SJCRH30 (cell line): ENCODE measurements at regions not wholly inside any gene's neighbourhood (a gene's known extent, or its start where the extent isn't known, plus 50 kb on each side); places are given as distances from the start of the nearest gene placed in this dataset.

ENCODE experiments used
- DNase-seq, 2 experiments: peaks; one replicate each; pipeline ENCODE4 v3.0.0-alpha.2; 2015 to 2020
- H3K27ac ChIP-seq: fragments of 250-450 bp; sonication (Bioruptor Pico); 2 replicates; pipeline ENCODE4 v1.5.1; 2020; ENCODE audit warnings: mild to moderate bottlenecking, moderate library complexity
- H3K27me3 ChIP-seq: fragments of 250-450 bp; sonication (Bioruptor Pico); 2 replicates; pipeline ENCODE4 v1.5.1; 2020; ENCODE audit warnings: mild to moderate bottlenecking, moderate library complexity
- H3K36me3 ChIP-seq: fragments of 250-450 bp; sonication (Bioruptor Pico); 2 replicates; pipeline ENCODE4 v1.5.1; 2020; ENCODE audit warnings: mild to moderate bottlenecking, moderate library complexity
- H3K4me1 ChIP-seq: fragments of 250-450 bp; sonication (Bioruptor Pico); 2 replicates; pipeline ENCODE4 v1.5.1; 2020; ENCODE audit warnings: mild to moderate bottlenecking, moderate library complexity
- H3K4me3 ChIP-seq: fragments of 250-450 bp; sonication (Bioruptor Pico); 2 replicates; pipeline ENCODE4 v1.5.1; 2020; ENCODE audit warnings: mild to moderate bottlenecking, moderate library complexity
- H3K9me3 ChIP-seq: fragments of 250-450 bp; sonication (Bioruptor Pico); replicated peaks from 2 replicates; pipeline ENCODE4 v1.5.1; 2020; ENCODE audit warnings: mild to moderate bottlenecking, moderate library complexity

GRCh38 chr14:42174357-42174756 is 567.7 kb downstream of the LRFN5 start:
- Histone ChIP-seq H3K9me3 (no peaks in the 10 kb centered on the region; the same call in 1 of the 2 replicates), H3K4me1 (peaks cover 7% of the 10 kb centered on the region; the same call in 1 of the 2 replicates), H3K36me3 (no peaks in the 10 kb centered on the region), H3K27ac (peak overlapping the region; percentile 57), H3K4me3 (no peak overlapping the region), H3K27me3 (no peaks in the 10 kb centered on the region)
- peak; percentile 40 to 80 for DNase-seq

- H3K27me3 ChIP-seq: no peaks in the 10 kb centered on the region
- H3K4me1 ChIP-seq: peaks cover 7% of the 10 kb centered on the region; the same call in 1 of the 2 replicates
- H3K27ac ChIP-seq: no peak overlapping the region
- no peaks in the 10 kb centered on the region for H3K36me3 ChIP-seq
- no peaks in the 10 kb centered on the region; the same call in 1 of the 2 replicates for H3K9me3 ChIP-seq
- no peak overlapping the region for H3K4me3 ChIP-seq
- peak in 1 of 2 experiments; percentile 18 for DNase-seq
Measured at GRCh38 chr14:42173206-42173605, 566.5 kb downstream of the LRFN5 start.

- Histone ChIP-seq H3K27ac (no peak overlapping the region), H3K4me1 (peaks cover 7% of the 10 kb centered on the region; the same call in 1 of the 2 replicates), H3K4me3 (no peak overlapping the region), H3K27me3 (no peaks in the 10 kb centered on the region), H3K36me3 (no peaks in the 10 kb centered on the region), H3K9me3 (no peaks in the 10 kb centered on the region; the same call in none of the 2 replicates)
- DNase-seq: no peak
Measured at GRCh38 chr14:42172304-42172703, 565.6 kb downstream of the LRFN5 start.

DNA sequence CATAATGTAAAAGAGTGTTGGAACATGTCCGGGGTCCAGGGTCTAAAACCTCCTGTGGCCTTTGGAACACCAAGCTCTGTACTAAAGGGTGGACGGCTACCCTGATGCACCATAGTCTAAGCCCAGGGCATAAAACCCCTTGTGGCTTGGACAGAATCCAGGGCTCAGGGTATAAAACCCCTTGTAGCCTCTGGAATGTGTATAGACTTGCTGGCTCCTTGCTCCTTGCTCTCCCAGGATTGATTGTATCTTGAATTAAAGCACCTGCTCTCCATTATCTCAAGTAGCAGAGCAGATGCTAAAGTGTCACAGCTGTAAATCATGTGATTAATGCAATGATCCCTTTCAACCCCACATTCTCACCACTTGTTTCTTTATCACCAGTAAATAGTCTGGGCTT is 556.5 kb downstream of the LRFN5 start:
- Histone ChIP-seq H3K9me3 (peaks cover 3% of the 10 kb centered on the region; the same call in 1 of the 2 replicates), H3K27me3 (no peaks in the 10 kb centered on the region), H3K27ac (no peak overlapping the region), H3K4me3 (no peak overlapping the region), H3K4me1 (peaks cover 7% of the 10 kb centered on the region), H3K36me3 (no peaks in the 10 kb centered on the region)
- DNase-seq: peak; percentile 76 to 82

GRCh38 chr14:42159138-42159537 is 552.5 kb downstream of the LRFN5 start:
- no peaks in the 10 kb centered on the region for H3K36me3 ChIP-seq
- no peaks in the 10 kb centered on the region for H3K27me3 ChIP-seq

DNA sequence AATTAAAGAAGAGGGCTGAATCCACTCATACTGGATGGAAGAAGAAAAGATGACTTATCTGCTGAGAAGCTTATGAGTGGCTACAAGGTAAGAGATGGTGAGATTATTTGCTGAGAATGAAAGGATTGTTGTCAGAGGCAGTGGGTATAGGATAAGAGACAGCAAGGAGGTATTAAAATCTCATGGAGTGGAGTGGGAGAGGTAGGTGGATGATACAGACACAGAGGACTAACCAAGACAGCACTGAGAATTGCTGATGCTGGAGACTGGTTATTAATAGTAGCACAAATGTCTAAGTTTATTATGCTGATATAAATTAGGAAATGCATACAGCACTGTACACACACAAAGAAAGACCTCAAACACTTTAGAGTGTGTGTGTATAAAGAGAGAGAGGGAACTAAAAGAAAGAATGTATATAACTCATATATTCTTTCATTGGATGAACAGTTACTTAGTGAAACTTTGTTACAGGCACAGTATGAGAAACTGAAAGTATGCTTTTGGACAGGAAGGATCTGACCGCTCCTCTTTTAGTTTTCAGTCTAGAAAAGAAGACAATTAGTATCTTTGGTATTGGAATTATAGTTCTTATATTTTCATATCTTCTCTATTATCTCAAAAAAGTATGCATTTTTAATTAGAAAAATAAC is 543.1 kb downstream of the LRFN5 start:
- Histone ChIP-seq H3K4me1 (no peaks in the 10 kb centered on the region), H3K27me3 (no peaks in the 10 kb centered on the region), H3K4me3 (no peak overlapping the region), H3K27ac (no peak overlapping the region), H3K36me3 (no peaks in the 10 kb centered on the region), H3K9me3 (no peaks in the 10 kb centered on the region)
- DNase-seq: no peak

More at GRCh38 chr14:42159138-42159537, 552.5 kb downstream of the LRFN5 start:
- no peaks in the 10 kb centered on the region for H3K9me3 ChIP-seq
- H3K27ac ChIP-seq: no peak overlapping the region
- DNase-seq: no peak
- H3K4me3 ChIP-seq: no peak overlapping the region
- H3K4me1 ChIP-seq: peaks cover 7% of the 10 kb centered on the region

DNA sequence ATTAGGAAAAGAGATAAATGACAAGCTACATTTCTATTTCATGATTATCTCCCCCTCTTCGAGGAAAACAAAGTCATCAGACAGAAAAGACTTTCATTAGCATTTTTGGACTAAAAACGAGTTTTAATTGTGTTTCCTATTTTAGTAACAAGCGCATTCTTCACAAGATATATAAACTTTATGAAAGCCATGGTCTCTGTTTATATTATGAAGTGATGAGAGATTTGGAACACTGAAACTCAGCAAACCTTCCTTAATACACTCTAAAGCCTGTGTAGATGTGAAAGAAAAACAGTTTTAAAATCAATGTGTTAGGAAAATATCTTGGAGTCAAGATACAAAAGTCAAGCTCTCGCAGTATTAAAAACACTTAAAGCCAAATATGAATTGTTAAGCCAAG is 539.1 kb downstream of the LRFN5 start:
- no peaks in the 10 kb centered on the region for H3K4me1 ChIP-seq
- no peaks in the 10 kb centered on the region for H3K36me3 ChIP-seq
- H3K27me3 ChIP-seq: no peaks in the 10 kb centered on the region
- H3K27ac ChIP-seq: no peak overlapping the region
- H3K4me3 ChIP-seq: no peak overlapping the region
- H3K9me3 ChIP-seq: no peaks in the 10 kb centered on the region
- DNase-seq: no peak

DNA sequence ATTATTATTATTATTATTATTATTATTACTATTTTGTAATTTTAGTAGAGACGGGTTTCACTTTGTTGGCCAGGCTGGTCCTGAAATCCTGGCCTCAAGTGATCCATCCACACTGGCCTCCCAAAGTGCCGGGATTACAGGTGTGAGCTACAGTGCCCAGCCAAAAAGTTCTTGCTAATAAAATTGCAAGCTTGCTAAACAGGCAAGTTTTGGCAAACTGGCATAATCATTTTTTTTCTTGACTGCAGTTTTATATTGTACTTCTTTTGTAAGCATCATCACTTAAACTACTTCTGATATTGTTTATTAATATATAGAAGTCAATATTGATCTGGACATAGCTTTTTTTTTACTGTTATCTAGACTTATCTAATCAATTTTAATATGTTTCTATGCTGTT is 536.4 kb downstream of the LRFN5 start:
- Histone ChIP-seq H3K36me3 (no peaks in the 10 kb centered on the region), H3K27ac (no peak overlapping the region), H3K4me3 (no peak overlapping the region), H3K27me3 (no peaks in the 10 kb centered on the region), H3K4me1 (no peaks in the 10 kb centered on the region), H3K9me3 (no peaks in the 10 kb centered on the region)
- DNase-seq: no peak

- Histone ChIP-seq H3K27ac (no peak overlapping the region), H3K36me3 (no peaks in the 10 kb centered on the region), H3K4me3 (no peak overlapping the region), H3K9me3 (no peaks in the 10 kb centered on the region), H3K4me1 (no peaks in the 10 kb centered on the region), H3K27me3 (no peaks in the 10 kb centered on the region)
- DNase-seq: no peak
Measured at GRCh38 chr14:42141328-42141727, 534.7 kb downstream of the LRFN5 start.

DNA sequence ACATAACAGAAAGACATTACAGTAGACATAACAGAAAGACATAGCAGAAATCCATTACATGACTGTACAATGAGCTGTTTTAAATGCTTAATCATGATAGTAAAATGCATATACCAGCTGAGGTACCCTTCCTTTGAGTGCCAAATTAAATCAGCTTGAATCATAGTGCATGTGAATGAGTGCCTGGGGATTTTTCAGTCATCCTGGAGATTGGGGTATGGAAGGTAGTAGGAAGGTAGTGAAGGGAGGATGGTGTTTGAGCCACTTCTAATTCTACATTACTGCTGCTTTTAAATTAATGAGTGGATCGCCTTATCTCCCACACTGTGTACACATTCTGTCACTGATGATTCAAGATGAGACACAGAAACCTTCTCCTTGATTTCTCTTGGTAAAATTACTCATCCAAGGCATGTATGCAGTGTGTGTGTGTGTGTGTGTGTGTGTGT is 534.2 kb downstream of the LRFN5 start:
- Histone ChIP-seq H3K9me3 (no peaks in the 10 kb centered on the region), H3K27ac (no peak overlapping the region), H3K4me3 (no peak overlapping the region), H3K27me3 (no peaks in the 10 kb centered on the region), H3K36me3 (no peaks in the 10 kb centered on the region), H3K4me1 (no peaks in the 10 kb centered on the region)
- no peak for DNase-seq

- Histone ChIP-seq H3K36me3 (no peaks in the 10 kb centered on the region), H3K4me3 (no peak overlapping the region), H3K27me3 (no peaks in the 10 kb centered on the region), H3K9me3 (no peaks in the 10 kb centered on the region), H3K27ac (no peak overlapping the region), H3K4me1 (no peaks in the 10 kb centered on the region)
- DNase-seq: no peak
Measured at GRCh38 chr14:42140001-42140400, 533.3 kb downstream of the LRFN5 start.

GRCh38 chr14:42138406-42138805 is 531.7 kb downstream of the LRFN5 start:
- no peaks in the 10 kb centered on the region for H3K36me3 ChIP-seq
- no peaks in the 10 kb centered on the region for H3K27me3 ChIP-seq
- no peaks in the 10 kb centered on the region for H3K4me1 ChIP-seq
- DNase-seq: no peak
- H3K9me3 ChIP-seq: no peaks in the 10 kb centered on the region
- no peak overlapping the region for H3K27ac ChIP-seq
- H3K4me3 ChIP-seq: no peak overlapping the region

GRCh38 chr14:42130815-42131214 is 524.1 kb downstream of the LRFN5 start:
- DNase-seq: no peak
- Histone ChIP-seq H3K4me3 (no peak overlapping the region), H3K27me3 (no peaks in the 10 kb centered on the region), H3K4me1 (no peaks in the 10 kb centered on the region), H3K9me3 (no peaks in the 10 kb centered on the region; the same call in 1 of the 2 replicates), H3K36me3 (no peaks in the 10 kb centered on the region), H3K27ac (no peak overlapping the region)

DNA sequence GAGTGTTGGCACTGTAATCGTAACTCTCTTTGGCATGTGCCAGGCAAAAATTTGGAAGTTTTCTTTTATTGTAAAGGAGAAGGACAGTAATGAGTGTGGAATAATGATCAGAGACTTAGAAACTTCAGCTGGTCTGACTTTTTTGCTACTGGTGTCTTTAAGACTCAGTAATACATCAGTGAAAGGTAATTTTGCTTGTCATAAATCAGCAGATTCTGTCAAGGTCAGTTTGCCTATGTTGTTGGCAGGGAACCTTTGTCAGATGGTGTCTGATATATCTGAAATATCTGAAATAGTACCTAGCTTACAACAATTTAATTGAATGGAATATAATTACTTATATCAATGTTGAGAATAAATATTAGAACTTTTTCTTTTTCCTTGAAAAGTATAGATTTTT is 516.9 kb downstream of the LRFN5 start:
- Histone ChIP-seq H3K4me3 (no peak overlapping the region), H3K36me3 (no peaks in the 10 kb centered on the region)
- DNase-seq: no peak

DNA sequence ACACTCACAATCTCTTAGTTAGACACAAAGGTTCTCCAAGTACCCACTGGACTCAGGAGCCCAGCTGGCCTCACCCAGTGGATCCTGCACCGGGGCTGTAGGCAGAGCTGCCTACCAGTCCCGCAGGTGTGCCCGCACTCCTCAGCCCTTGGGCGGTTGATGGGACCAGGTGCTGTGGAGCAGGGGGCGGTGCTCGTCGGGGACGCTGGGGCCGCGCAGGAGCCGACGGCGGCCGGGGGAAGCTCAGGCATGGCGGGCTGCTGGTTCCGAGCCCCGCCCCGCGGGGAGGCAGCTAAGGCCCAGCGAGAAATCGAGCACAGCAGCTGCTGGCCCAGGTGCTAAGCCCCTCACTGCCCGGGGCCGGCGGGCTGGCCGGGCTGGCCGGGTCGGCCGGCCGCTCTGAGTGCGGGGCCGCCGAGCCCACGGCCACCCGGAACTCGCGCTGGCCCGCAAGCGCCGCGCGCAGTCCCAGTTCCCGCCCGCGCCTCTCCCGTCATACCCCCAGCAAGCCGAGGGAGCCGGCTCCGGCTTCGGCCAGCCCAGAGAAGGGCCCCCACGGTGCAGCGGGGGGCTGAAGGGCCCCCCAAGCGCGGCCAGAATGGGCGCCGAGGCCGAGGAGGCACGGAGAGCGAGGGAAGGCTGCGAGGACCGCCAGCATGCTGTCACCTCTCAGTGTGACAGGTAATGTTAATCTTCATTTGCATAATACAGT is 506.8 kb downstream of the LRFN5 start:
- no peak for DNase-seq
- Histone ChIP-seq H3K36me3 (no peaks in the 10 kb centered on the region), H3K27me3 (no peaks in the 10 kb centered on the region), H3K4me1 (no peaks in the 10 kb centered on the region), H3K9me3 (no peaks in the 10 kb centered on the region), H3K4me3 (no peak overlapping the region), H3K27ac (no peak overlapping the region)

More for the DNA sequence above, 516.9 kb downstream of the LRFN5 start:
- H3K4me1 ChIP-seq: no peaks in the 10 kb centered on the region
- H3K27ac ChIP-seq: no peak overlapping the region
- no peaks in the 10 kb centered on the region for H3K27me3 ChIP-seq
- H3K9me3 ChIP-seq: no peaks in the 10 kb centered on the region
